NCI-H446 (cell line): ENCODE measurements at regions not wholly inside any gene's neighbourhood (a gene's known extent, or its start where the extent isn't known, plus 50 kb on each side); places are given as distances from the start of the nearest gene placed in this dataset.

ENCODE experiments used
- DNase-seq, 2 experiments: peaks; one replicate each; lab custom pipeline; 2025; lab: John Stamatoyannopoulos, UW

DNA sequence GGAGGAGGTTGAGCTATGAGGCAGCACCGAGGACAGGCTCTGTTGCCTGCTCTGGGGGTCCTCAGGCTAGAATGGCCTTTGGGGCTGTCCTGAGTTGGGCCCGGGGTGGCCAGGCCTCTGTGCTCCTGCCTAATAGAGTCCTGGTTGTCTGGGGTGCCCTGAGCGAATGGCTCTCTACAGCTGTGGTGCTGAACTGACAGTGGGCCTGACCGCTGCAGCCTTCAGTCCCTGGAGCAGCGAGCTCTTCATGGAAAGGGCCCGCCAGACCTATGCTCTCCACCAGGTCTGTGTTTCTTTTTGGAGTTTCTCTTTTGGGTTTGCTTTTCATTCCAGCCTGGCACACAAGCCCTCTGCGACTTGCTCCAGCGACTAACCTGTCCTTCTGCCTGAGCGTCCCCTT is 679.0 kb upstream of the RAB6C start:
- DNase-seq: no peak

DNA sequence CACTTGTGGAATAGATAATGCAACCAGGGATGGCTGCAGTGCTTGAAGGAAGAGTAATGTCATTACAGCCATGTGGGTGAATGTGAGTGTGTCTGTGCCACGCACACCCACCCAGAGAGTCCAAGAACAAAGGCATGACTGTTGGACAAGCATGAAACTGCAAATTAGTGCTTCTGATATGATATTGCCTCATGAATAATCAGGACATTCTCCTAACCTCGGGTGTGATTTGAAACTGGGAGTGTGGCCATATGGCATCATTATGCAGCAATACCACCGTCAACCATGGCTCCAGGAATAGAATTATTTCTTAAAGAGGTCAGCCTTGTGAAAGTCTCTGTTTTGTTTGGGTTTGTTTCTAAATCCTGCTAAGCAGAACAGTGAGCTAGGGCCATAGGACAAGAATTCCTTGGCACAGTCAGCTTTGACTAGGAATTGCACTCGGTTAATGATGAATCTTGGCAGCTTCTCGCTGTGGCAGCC is 678.0 kb upstream of the RAB6C start:
- DNase-seq: no peak

DNA sequence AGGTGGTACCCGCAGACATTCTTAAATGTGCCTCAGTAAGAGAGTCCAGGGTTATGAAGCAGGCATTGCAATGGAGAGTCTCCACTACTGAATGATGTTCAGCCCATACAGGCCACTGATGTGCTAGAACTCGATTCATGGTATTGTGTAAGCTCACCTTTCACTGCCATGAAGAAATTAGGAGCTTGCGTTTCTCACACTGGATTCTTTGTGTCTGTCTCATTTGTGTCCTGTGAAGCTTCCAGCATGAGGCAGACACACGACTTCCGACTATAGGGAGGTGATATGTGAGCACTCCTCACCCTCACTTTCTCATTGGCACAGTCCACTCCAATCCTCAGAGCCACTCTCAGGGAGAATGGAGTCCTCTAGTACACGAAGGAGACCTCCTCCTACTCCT is 677.4 kb upstream of the RAB6C start:
- no peak for DNase-seq

DNA sequence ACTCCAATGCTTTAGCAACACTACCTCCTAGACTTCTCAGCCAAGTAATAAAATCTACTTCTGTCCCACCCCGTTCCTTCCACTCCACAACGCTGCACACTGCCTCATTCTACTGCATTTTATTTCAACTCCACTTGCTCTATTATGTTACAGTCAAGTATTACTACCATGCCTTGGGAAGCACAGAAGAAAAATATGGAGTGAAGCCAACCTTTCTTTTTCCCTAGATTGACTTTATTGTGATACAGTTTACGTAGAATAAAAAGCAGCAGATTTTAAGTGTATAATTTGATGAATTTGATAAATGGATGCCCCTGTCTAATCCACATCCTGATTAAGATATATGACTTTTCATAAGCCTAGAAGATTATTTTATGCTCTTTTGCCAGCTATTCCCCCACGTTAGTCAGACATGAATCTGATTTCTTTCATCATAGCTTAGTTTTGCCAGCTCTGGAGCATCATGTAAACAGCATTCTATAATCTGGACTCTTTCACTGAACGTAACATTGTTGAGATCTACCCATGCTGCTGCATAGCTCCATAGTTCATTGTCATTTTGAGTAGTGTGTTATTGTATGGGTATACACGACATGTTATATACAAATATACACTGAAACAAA is 676.8 kb upstream of the RAB6C start:
- DNase-seq: no peak

DNA sequence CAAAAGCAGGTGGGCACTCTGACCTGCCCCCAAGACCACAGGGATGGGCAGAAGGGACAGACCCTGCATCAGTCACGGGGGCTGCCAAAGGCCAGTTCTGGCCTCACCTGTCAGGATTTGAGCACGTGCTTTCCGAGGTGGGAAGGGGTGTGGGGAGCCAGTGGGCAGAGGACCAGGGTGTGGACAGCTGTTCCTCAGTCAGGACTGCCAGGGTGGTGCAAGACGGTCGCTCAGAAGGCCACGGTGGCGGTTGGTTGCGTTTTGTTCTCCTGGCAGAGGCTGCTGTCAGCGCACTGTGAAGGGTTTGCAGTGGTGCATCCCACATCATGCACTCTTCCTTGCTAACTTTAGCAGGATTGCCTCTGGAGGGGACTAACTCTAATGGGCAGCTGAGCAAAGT is 665.3 kb upstream of the RAB6C start:
- no peak for DNase-seq

DNA sequence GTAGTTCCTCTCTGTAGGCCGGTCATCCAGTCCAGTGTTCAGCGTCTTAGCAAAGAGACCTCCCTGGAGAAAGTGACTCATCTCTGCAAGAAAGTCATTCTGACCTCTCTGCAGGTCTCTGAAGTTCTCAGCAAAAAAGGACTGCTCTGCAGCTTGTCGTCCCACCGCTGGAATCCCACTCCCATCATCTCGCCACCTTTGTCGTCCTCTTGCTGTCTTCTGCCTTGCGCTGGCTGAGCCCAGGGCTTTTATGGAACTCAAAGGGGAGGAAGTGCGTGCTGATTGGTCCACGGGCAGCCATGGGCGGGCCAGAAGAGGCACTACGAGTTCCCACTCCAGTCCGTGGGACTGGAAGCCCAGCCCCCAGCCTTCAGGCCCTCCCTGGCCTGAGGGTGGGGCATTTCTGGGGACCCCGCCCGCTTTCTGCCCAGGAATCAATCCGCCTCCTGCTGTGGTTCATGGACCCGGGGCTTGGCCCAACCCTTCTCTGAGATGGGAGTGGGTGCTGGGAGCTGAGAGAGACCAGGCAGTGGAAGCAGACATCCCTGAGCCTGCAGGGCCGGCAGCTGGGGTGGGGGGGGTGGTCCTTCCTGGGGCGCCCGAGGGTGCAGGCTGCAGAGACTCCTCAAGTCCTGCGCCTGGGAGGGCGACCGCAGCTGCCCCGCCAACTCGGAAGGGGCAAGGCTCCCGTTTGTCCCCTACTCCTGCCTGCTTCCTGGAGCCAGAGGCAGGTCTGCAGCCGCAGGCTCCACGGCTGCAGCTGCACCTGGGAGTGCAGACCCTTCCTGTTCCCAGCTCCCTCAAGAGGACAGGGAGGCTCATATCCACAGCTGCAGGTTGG is 660.7 kb upstream of the RAB6C start:
- DNase-seq: no peak

DNA sequence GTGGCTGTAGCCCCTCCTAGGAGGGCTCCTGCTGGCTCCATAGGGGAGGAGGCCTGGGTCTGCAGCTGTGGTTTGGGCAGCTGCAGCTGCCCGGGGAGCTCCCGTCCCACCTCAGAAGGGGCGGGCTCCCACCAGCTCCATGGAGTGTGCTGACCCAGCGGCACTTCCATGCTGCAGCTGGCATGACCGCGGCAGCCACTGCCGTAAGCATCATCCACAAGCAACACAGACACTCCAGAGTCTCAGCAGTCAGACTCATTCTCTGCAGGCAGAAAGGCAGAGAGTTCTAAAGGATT is 660.1 kb upstream of the RAB6C start:
- no peak for DNase-seq

DNA sequence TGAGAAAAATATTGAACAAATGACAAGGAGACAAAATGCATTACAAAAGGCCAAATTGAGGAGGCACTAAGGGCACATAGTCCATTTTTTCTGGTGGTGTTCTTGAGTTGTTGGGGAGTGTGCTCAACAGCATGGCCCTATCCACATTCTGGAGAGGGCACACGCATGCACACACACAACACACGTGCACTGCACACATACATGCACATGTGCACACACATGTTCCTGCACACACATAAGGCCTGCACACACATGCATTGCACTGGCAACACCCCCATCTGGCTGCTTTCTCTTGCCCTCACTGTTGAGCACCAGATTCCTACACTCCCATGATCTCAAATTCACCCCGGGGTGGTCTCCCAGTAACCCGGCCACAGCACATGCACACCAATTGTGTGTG is 659.2 kb upstream of the RAB6C start:
- no peak for DNase-seq

DNA sequence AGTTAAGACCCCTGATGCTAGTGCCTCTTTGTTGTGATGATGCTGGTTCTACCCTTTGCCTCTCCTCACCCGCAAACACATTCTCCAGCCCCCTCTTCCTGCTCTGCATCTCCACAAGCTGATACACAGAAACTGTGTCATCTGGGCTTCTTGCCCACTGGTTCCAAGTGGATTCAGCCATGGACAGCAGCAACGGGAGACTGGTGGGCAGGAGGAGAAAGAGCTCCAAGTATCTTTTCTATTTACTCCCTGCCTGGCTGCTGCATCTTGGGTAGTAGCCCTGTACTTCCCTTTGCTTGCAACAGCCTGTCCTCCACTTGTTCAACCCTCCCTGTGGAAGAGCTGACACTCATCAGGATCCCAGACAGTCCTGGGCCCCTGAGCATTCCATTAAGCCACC is 655.1 kb upstream of the RAB6C start:
- DNase-seq: no peak

DNA sequence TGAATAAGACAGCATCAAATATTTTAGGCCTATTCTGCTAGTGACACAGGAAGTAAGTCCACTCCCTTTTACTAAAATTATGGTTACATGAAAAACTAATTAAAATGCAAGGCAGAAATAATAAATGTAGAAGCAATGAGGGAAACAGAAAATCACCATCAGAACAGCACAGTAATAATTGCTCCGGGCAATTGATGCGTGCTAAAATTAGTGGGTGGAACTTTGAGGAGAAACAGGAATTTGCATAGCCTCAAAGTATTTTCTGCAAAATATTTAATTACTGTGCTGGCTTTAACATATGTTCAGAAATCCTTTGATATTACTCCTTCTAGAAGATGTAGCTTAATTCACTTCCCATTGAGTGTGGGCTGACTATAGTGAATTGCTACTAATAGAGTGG is 654.3 kb upstream of the RAB6C start:
- DNase-seq: no peak

DNA sequence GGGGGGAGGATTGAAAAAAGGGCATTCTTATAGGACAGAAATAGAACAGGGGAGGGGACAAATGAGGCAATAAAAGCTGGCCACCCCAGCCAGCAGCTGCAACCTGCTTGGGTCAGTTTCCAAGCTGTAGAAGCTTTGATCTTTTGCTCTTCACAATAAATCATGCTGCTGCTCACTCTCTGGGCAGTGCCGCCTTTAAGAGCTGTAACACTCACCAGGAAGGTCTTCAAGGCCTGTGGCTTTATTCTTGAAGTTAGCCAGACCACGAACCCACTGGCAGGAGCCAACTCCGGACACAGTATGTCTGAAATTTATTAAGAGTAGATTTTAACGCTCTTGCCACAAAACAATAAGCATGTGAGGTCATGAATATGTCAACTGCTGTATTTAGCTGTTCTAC is 649.9 kb upstream of the RAB6C start:
- DNase-seq: no peak

DNA sequence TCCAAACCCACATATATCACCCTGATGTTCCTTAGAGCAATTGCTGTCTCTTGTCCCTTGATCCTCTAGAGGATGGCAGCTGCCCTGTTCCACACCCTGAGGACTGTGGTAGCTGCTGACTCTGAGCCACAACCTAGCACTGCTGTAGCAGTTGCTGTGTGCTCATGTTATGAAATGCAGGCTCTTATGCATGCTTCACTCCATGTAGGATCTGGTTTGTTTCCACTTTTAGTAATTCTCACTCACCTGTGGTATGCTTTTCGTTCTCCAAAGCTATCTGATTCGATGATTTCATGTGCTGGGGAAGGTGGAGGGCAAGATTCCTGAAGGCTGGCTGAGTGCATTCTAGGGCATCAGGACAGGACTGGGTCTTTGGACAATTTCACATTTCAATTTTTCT is 649.0 kb upstream of the RAB6C start:
- DNase-seq: no peak

DNA sequence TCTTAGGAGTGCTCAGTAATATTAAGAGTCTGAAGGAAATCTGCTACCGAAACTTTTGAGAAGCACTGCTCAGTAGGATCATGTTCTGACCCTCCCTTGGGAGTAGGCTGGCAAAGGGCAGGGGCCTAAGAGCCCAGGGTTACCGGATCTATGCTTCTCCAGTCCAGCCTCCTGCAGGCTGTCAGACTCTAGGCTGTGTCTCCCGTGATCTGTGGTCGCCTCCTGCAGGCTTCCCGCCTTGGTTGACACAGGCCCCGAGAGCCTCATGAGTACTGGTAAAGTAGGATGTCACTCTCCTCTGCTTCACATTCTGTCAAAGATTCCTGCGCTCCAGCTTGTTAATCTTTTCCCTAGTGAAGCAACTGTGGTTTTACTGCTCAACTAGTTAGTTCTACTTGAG is 647.8 kb upstream of the RAB6C start:
- no peak for DNase-seq

DNA sequence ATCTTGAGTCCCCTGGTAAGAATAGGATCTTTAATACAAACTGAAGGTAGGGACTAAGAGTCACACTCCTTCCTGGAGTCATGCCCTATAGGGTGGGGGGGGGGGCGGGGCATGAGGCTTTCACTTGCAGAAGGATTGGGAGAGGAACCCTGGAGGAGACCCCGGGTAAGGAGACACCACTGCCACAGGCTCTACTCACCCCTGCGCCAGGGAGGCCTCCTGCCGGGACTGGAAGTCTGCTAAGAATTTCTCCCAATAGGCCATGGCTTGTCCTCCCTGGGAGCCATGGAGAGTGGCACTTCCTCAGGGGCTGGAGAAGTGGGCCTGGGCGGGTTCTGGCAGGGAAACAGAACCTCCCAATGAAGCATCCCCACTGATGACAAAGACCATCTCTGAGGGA is 645.3 kb upstream of the RAB6C start:
- DNase-seq: no peak

DNA sequence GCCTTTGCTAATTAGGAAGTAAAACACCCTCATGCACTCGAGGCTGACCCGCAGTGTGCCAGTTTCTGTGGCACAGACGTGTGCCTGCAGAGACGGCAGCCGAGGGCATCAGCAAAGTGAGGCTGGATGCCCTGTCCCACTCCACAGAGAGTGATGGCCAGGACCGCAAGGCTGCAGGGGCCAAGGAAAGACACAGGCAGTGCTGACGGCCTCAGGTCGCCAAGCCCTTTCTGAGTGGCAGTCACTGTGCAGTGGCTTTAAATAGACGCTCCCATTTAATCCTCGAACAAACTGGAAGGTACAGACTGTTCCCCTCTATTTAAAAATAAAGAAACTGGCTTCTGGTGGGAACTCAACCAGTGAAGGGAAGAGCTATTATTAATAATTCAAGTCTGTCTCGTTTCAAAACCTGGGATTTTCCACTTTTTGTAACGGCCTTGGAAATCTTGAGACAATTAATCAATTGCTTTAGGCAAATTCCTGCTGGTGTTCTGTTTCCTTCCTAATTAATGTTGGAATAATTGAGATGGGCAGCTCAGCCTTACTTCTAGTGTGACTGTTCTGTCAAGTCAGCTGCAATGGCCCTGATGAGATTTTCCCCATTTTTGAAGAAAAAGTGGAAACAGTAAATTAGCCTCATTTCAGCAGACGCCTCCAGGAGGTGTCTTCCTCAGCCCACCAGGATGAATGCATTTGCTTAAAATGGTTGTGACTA is 644.6 kb upstream of the RAB6C start:
- DNase-seq: no peak

DNA sequence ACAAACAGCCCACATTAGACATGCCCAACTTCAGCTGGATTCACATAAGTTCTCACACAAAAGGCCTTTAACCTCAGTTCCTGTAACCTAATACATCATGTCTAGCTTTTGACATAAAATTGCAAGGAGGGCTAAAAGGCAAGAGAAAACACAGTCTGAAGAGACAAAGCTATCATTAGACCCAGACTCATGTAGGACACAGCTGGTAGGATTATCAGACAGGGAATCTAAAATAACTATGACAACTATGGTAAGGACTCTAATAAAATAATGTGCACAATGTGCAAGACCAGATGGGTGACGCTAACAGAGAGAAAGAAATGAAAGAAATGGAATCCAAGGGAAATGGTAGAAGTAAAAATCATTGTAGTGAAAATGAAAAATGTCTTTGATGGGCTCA is 643.2 kb upstream of the RAB6C start:
- DNase-seq: no peak

DNA sequence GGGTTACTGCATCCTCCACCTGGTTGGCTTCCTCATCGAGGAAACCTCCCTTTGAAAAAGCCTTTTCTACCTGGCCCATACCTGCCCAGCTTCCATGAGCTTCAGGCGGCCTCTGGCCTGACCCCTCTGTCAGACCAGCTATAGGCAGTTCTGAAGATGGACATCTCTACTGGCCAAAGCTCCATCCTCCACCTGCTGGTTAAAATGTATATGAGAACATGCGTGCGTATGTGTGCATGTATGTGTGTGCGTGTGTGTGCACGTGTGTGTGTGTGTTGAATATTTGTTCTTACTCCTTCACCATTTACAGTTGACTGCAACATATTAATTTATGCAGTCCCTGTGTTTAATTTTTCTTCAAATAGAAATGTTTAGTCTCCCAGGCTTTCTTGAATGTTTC is 642.4 kb upstream of the RAB6C start:
- no peak for DNase-seq

DNA sequence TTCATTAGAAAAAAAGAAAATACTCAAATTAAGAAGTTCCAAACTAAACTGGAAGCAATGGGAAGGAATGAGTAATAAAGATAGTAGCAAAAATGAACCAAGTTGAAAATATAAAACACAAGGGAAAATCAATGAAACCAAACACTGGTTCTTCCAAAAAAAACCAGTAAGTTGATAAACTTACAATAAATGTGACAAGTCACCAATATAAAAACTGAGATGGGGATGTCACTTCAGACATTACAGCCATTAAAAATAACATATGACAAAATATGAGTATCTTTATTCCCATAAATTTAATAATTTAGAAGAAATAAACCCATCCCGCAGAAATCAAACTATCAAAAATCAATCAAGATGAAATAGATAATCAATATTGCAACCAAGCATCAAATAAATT is 633.9 kb upstream of the RAB6C start:
- no peak for DNase-seq

DNA sequence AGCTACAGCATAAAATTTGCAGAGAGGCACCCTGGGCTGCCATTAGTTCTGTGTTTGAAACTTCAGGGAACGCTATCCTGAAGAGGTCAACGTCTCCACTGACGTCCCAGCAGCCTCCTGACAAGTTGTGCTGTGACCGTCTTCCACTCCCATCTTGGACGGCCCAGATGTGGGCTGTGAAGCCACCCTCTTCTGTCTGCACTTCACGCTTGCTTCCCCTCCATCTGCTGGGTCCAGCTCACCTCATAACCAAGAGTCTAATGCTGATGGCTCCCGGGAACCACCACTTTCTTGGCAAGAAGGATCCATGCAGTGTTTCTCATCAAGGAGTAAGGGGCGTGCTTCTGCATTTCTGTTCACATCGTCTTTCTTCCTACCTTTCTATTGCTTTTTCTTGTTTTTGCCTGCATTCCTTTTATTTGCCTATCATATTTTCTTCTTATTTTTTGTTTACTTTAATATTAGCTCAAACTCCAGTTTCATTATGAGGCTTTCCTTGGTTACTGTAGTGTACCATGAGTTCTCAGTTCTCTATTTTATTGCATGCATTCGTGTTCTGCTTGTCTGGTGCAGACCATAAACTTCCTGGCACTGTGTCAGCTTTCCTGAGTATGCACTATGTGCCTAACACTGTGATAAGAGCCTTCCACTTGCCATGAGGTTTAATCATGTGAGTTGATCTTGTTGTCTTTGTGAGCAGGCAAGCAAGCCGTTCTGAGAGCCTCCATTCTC is 631.8 kb upstream of the RAB6C start:
- DNase-seq: no peak

DNA sequence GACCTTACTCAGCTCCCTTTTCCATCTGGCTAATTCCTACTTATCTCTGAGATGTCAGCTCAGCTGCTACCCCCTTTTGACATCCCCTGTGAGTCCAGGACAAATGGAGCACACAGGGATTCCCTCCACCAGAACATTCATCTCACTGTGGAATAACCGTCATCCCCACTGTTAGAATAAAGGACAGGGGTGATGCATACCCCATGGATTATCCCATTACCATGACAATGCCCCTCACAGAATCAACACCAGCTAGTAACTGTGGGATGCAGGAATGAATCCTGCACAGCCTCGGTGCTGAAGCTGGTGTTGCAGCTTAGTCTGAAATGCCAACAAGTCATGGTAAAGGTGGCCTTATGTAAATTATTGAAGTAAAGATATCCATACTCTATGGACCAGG is 624.8 kb upstream of the RAB6C start:
- DNase-seq: no peak

DNA sequence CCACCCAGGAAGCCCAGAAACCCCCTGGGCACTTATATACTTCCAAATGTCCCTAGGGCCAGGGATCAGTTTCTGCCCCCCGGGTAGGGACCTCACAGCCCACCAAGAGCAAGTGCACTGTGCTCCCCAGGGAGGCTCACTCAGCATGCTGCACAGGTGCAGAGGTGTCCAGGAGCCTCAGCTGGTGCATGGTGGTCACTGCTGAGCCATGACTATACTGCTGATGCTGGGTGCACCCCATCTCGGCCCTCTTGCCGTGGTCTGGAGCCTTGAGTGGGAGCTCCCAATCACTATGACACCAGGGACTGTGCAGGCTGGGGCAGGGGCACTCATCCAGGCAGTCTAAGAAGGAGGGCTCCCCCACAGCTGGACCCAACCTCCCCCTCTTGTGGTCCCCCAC is 617.8 kb upstream of the RAB6C start:
- no peak for DNase-seq

DNA sequence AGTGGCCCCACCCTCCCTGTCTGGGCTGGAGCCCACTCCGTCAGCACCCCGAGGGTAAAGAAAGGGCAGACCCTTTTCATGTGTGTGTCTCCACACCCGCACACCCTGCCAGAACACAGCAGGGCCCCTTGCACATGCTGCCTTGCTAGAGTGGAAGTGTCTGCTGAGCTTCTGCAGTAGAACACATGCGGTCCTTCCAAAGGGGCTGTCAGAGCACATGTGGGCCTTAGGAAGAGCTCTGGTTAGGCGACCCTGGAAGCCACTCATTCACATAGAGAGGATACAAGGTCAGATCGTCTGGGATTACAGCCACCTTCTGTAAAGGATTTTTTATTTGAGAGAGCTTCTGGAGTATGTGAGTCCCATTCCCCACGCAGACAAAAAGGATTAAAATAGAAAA is 613.2 kb upstream of the RAB6C start:
- no peak for DNase-seq

DNA sequence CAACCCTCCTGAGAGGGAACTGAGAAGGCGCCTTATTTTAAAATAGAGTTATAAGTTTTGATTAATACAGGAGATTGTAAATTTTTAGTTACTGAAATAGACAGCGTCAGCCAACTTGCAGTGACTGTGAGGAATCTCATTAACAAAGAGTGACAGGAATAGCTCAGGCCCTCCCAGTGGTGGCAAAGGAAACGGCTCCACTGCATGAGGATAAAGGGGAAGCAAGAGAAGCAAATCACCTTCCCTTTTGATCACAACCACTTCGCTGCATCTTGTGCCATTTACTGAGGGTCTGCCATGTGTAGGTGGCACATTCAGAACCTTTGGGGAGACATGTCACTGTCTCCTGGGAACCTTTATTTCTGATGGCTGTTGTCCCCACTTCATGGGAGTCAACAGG is 612.4 kb upstream of the RAB6C start:
- no peak for DNase-seq
